B cell (primary cell): ENCODE measurements at regions not wholly inside any gene's neighbourhood (a gene's known extent, or its start where the extent isn't known, plus 50 kb on each side); places are given as distances from the start of the nearest gene placed in this dataset.

Source experiments
- ATAC-seq: fragments of 200-7000 bp; cut with Tn5 transposase; one replicate; pipeline ENCODE4 v1.10.0; 2021; ENCODE audit warnings: low read depth, mild to moderate bottlenecking, moderate number of reproducible peaks, moderate library complexity
- CTCF ChIA-PET: fragments of 350-600 bp; sonication (Branson Sonifier 250); formaldehyde crosslinking; loops from one replicate; lab custom pipeline; 2021; ENCODE audit warnings: antibody characterized with exemption, inconsistent platforms; lab: Charles Lee
- POLR2A ChIA-PET: fragments of 350-600 bp; sonication (Branson Sonifier 250); formaldehyde crosslinking; loops from one replicate; lab custom pipeline; 2021; ENCODE audit warnings: antibody characterized with exemption; lab: Charles Lee
- DNase-seq: peaks from one replicate; pipeline ENCODE4 v3.0.0; 2013
- H2AFZ ChIP-seq: 2 replicates; pipeline ENCODE4 v1.6.1; 2012; ENCODE audit warnings: mild to moderate bottlenecking, low read depth, low read length; ENCODE audit not compliant: insufficient read depth, poor library complexity, severe bottlenecking
- H3K27ac ChIP-seq, 2 donors: 1 replicate in 1 of 2; 2 replicates in 1 of 2; pipeline ENCODE4 v1.5.1; 2012 to 2013; ENCODE audit warnings: low read length in 2 of 2, mild to moderate bottlenecking in 2 of 2, moderate library complexity in 1 of 2
- H3K27me3 ChIP-seq, 4 experiments: fragments of 200-600 bp in 1 of 4; sonication (generic) in 1 of 4; replicated peaks in 1 of 4; 1 replicate in 2 of 4; 2 replicates in 2 of 4; pipeline versions ENCODE4 v1.6.1 to v1.7.0; 2013 to 2016; ENCODE audit warnings: low read length in 3 of 4, mild to moderate bottlenecking in 2 of 4, mixed read lengths in 1 of 4, moderate library complexity in 1 of 4; ENCODE audit not compliant: insufficient read depth in 4 of 4, control insufficient read depth in 3 of 4; ENCODE audit errors: control extremely low read depth in 1 of 4
- H3K36me3 ChIP-seq, 2 experiments: replicated peaks in 1 of 2; 1 replicate in 1 of 2; 2 replicates in 1 of 2; pipeline versions ENCODE4 v1.6.1 to v1.7.1; 2013; ENCODE audit warnings: low read length in 1 of 2; ENCODE audit not compliant: insufficient read depth in 2 of 2, control insufficient read depth in 1 of 2; ENCODE audit errors: control extremely low read depth in 1 of 2, extremely low read depth in 1 of 2
- H3K4me1 ChIP-seq, 2 donors: fragments of 200-600 bp in 1 of 2; sonication (generic) in 1 of 2; 1 replicate in 1 of 2; 2 replicates in 1 of 2; pipeline versions ENCODE4 v1.5.1 to v1.6.1; 2013 to 2017; ENCODE audit warnings: low read length in 2 of 2; ENCODE audit not compliant: control insufficient read depth in 2 of 2, insufficient read depth in 2 of 2
- H3K4me2 ChIP-seq: replicated peaks from 2 replicates; pipeline ENCODE3; 2012; ENCODE audit warnings: mild to moderate bottlenecking, low read depth, low read length; ENCODE audit not compliant: poor library complexity, severe bottlenecking
- H3K4me3 ChIP-seq, 5 experiments: fragments of 200-600 bp in 1 of 5; sonication (generic) in 1 of 5; 1 replicate in 3 of 5; 2 replicates in 2 of 5; pipeline versions ENCODE4 v1.5.1 to v1.7.0; 2011 to 2016; ENCODE audit warnings: low read length in 4 of 5, mild to moderate bottlenecking in 4 of 5, low read depth in 2 of 5, control low read depth in 1 of 5, moderate library complexity in 1 of 5; ENCODE audit not compliant: insufficient read depth in 1 of 5; ENCODE audit errors: control extremely low read depth in 1 of 5, extremely low read depth in 1 of 5
- H3K79me2 ChIP-seq: fragments of 200-600 bp; sonication (generic); one replicate; pipeline ENCODE4 v1.6.0; 2016; ENCODE audit warnings: low read length; ENCODE audit not compliant: control insufficient read depth, insufficient read depth
- H3K9ac ChIP-seq: fragments of 200-600 bp; sonication (generic); 2 replicates; pipeline ENCODE4 v1.6.1; 2017; ENCODE audit warnings: mild to moderate bottlenecking, low read length, moderate library complexity
- H3K9me3 ChIP-seq, 3 donors: one replicate each; pipeline versions ENCODE4 v1.6.1 to v1.7.1; 2013; ENCODE audit warnings: low read length in 2 of 3; ENCODE audit not compliant: control insufficient read depth in 2 of 3, insufficient read depth in 1 of 3; ENCODE audit errors: control extremely low read depth in 1 of 3
- H4K20me1 ChIP-seq: 2 replicates; pipeline ENCODE4 v1.6.0; 2012; ENCODE audit warnings: mild to moderate bottlenecking, low read length; ENCODE audit not compliant: insufficient read depth, control insufficient read depth, poor library complexity, severe bottlenecking
- H3K27ac Mint-ChIP-seq: one replicate; pipeline ENCODE4 v1.8.0; 2021; ENCODE audit warnings: mixed read lengths
- H3K27me3 Mint-ChIP-seq: one replicate; pipeline ENCODE4 v1.8.0; 2021; ENCODE audit warnings: mixed read lengths
- H3K4me1 Mint-ChIP-seq: one replicate; pipeline ENCODE4 v1.8.0; 2021; ENCODE audit warnings: mixed read lengths
- H3K4me3 Mint-ChIP-seq: one replicate; pipeline ENCODE4 v1.8.0; 2021; ENCODE audit warnings: mixed read lengths
- H3K9me3 Mint-ChIP-seq: one replicate; pipeline ENCODE4 v1.8.0; 2022; ENCODE audit warnings: mixed read lengths; ENCODE audit not compliant: insufficient read depth
- EZH2 ChIP-seq: IDR thresholded peaks from 2 replicates; pipeline ENCODE4 v1.6.1; 2012; ENCODE audit warnings: borderline replicate concordance, low read depth, mild to moderate bottlenecking, moderate library complexity, low read length; ENCODE audit not compliant: insufficient read depth, poor library complexity, severe bottlenecking
- WGBS: methylation state at CpG from one replicate; pipeline ENCODE4 v1.1.5; 2013; ENCODE audit warnings: missing lambda C conversion rate; ENCODE audit not compliant: insufficient coverage; 5-methylcytosine and 5-hydroxymethylcytosine counted together
- intact Hi-C: fragments of 100-400 bp; cut with micrococcal nuclease; formaldehyde crosslinking; loops from one replicate; pipeline ENCODE4 v1.10.0; 2022
- TF ChIP-seq, protein P1 (sequence below): fragments of 200-600 bp; IDR thresholded peaks from one replicate; pipeline ENCODE4 v1.8.0; 2022; ENCODE audit warnings: antibody characterized with exemption, mild to moderate bottlenecking

DNA sequence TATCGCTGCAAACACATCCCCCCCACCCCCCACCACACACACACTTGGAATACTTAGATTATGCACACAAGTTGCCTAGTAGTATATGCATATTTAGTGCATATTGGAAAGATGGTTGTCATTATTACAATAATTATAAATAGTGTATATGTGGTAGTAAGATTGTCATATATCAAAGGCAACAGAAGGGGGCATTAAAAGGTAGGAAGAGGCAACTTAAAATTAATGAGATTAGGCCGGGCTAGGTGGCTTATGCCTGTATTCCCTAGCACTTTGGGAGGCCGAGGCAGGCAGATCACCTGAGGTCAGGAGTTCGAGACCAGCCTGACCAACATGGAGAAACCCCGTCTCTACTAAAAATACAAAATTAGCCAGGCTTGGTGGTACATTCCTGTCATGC lies 52.1 kb downstream of the GSC start:
- intact Hi-C loops: no loop called here
- H3K9me3 Mint-ChIP-seq: no peaks in the 10 kb centered on the region
- no peak for ATAC-seq
- Histone ChIP-seq H4K20me1 (no peaks in the 10 kb centered on the region), H3K36me3 (no peaks in the 10 kb centered on the region), H3K9ac (no peak overlapping the region), H3K79me2 (no peaks in the 10 kb centered on the region), H3K4me1 (no peaks in the 10 kb centered on the region), H3K4me3 (no peak overlapping the region), H3K4me2 (no peak overlapping the region), H3K27me3 (no peaks in the 10 kb centered on the region), H3K9me3 (no peaks in the 10 kb centered on the region), H2AFZ (no peak overlapping the region), H3K27ac (no peak overlapping the region)
- ChIA-PET CTCF (no interaction called here), POLR2A (no interaction called here)
- no peak overlapping the region for H3K27ac Mint-ChIP-seq
- TF ChIP-seq, protein P1, sequence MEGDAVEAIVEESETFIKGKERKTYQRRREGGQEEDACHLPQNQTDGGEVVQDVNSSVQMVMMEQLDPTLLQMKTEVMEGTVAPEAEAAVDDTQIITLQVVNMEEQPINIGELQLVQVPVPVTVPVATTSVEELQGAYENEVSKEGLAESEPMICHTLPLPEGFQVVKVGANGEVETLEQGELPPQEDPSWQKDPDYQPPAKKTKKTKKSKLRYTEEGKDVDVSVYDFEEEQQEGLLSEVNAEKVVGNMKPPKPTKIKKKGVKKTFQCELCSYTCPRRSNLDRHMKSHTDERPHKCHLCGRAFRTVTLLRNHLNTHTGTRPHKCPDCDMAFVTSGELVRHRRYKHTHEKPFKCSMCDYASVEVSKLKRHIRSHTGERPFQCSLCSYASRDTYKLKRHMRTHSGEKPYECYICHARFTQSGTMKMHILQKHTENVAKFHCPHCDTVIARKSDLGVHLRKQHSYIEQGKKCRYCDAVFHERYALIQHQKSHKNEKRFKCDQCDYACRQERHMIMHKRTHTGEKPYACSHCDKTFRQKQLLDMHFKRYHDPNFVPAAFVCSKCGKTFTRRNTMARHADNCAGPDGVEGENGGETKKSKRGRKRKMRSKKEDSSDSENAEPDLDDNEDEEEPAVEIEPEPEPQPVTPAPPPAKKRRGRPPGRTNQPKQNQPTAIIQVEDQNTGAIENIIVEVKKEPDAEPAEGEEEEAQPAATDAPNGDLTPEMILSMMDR: no peak
- no peak for TF ChIP-seq EZH2
- H3K27me3 Mint-ChIP-seq: peaks cover 3% of the 10 kb centered on the region
- no peak overlapping the region for H3K4me3 Mint-ChIP-seq
- no peak for DNase-seq
- WGBS: 79% methylated on average over 2 of the region's 5 CpGs
- no peaks in the 10 kb centered on the region for H3K4me1 Mint-ChIP-seq

DNA sequence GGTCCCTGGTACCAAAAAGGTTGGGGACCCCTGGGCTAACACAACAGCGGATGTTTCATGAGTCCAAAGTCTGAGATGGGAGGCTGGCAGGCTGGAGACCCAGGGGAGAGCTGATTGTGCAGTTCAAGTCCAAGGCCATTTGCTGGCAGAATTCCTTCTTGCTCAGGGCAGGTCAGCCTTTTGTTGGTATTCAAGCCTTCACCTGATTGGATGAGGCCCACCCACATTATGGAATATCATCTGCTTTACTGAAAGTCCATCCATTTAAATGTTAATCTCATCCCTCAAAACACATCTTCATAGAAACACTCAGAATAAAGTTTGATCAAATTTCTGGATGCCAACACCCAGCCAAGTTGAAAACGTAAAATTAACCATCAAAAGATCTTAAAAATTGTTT lies 52.9 kb downstream of the GSC start:
- DNase-seq (no peak), ATAC-seq (no peak)
- H2AFZ ChIP-seq: no peak overlapping the region
- TF ChIP-seq, protein P1: no peak
- TF ChIP-seq EZH2: no peak
- no peaks in the 10 kb centered on the region for H3K4me1 ChIP-seq
- no peak overlapping the region for H3K4me3 ChIP-seq
- Mint-ChIP-seq H3K4me3 (no peak overlapping the region), H3K4me1 (no peaks in the 10 kb centered on the region), H3K9me3 (no peaks in the 10 kb centered on the region), H3K27me3 (no peaks in the 10 kb centered on the region), H3K27ac (no peak overlapping the region)
- H3K79me2 ChIP-seq: no peaks in the 10 kb centered on the region
- H3K36me3 ChIP-seq: no peaks in the 10 kb centered on the region
- WGBS: 100% methylated on average over 1 of the region's 2 CpGs
- H3K4me2 ChIP-seq: no peak overlapping the region
- CTCF ChIA-PET: no interaction called here
- no peak overlapping the region for H3K27ac ChIP-seq
- no peak overlapping the region for H3K9ac ChIP-seq
- H3K27me3 ChIP-seq: no peaks in the 10 kb centered on the region
- POLR2A ChIA-PET: no interaction called here
- intact Hi-C loops: no loop called here
- H4K20me1 ChIP-seq: no peaks in the 10 kb centered on the region
- no peaks in the 10 kb centered on the region for H3K9me3 ChIP-seq
